Prostate gland (tissue), 2 donors: ENCODE measurements at regions not wholly inside any gene's neighbourhood (a gene's known extent, or its start where the extent isn't known, plus 50 kb on each side); places are given as distances from the start of the nearest gene placed in this dataset.

ENCODE experiments used
- CTCF ChIP-seq, 4 experiments: fragments of 200-600 bp in 2 of 4; fragments of 450-650 bp in 2 of 4; sonication (generic) in 2 of 4; IDR thresholded peaks; 1 replicate in 3 of 4; 2 replicates in 1 of 4; pipeline ENCODE4 v1.5.1; 2016 to 2019; ENCODE audit warnings: antibody characterized with exemption in 4 of 4, mild to moderate bottlenecking in 2 of 4, moderate library complexity in 2 of 4
- POLR2A ChIP-seq: fragments of 450-650 bp; IDR thresholded peaks from one replicate; pipeline ENCODE4 v1.6.1; 2016; ENCODE audit warnings: antibody characterized with exemption, mild to moderate bottlenecking
- POLR2AphosphoS5 ChIP-seq: sonication (generic); formaldehyde crosslinking; IDR thresholded peaks from one replicate; pipeline ENCODE4 v1.6.1; 2017; ENCODE audit warnings: antibody characterized with exemption

GRCh38 chr19:28889941-28890670, 322.8 kb downstream of the UQCRFS1 start:
- TF ChIP-seq CTCF (IDR thresholded peaks at IDR 0.05) (no peak), POLR2A (no peak), POLR2AphosphoS5 (no peak)
